ENCODE measurements at regions not wholly inside any gene's neighbourhood (a gene's known extent, or its start where the extent isn't known, plus 50 kb on each side); places are given as distances from the start of the nearest gene placed in this dataset.

DNA sequence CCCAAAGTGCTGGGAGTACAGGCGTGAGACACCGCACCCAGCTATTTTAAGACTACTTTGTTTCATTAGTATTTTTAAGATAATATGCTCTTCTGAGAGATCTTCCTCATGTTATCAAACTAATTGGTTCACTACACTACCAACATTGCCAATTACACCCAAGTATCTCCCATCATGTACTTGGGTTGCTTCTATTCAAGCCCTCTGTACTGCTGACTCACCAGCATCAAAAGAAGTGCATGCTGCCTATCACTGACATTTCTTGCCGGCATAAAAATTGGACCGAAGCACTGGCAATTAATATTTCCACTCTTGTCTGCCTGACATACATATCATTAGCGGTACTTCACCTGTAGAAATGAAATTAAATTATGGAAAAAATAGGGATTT lies 164.2 kb upstream of the NBEA start:
- no peak overlapping the region for H3K27ac ChIP-seq (ENCODE audit: low read length)
- no peaks in the 10 kb centered on the region for H3K36me3 ChIP-seq (ENCODE audit: insufficient read depth, low read depth, low read length)
- peaks cover 13% of the 10 kb centered on the region; the same call in 1 of the 2 replicates for H3K4me1 ChIP-seq (ENCODE audit: insufficient read depth, low read length)
- H3K9ac ChIP-seq (ENCODE audit: low read depth, low read length), result no peak overlapping the region
- no peaks in the 10 kb centered on the region for H3K27me3 ChIP-seq (ENCODE audit: insufficient read depth, low read length)
- H3K4me3 ChIP-seq (ENCODE audit: low read length), result no peak overlapping the region
- no peaks in the 10 kb centered on the region for H3K9me3 ChIP-seq (ENCODE audit: insufficient read depth, low read depth, low read length)

DNA sequence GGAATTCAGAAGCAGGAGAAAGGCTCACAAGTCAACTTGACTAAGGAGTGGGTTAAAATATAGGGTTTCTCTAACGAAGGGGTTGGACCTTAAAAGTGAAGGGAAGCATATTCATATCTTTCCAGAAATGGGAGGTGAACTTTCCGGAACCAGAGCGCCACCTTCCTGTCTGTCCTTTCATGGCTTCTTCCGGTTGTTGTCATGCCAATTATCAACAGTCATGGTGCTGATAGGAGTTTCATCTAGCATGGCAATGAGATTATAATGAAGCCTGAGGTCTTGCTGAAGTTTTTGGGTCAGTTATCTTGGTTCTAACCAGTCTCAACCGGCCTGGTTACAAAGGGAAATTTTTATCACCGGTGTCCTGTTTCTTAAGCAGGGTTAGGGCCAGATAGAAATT lies 162.9 kb upstream of the NBEA start:
- Histone ChIP-seq H3K9me3 (ENCODE audit: insufficient read depth, low read depth, low read length) (peaks cover 3% of the 10 kb centered on the region; the same call in 1 of the 2 replicates), H3K4me1 (ENCODE audit: insufficient read depth, low read length) (peaks cover 13% of the 10 kb centered on the region; the same call in 1 of the 2 replicates), H3K27ac (ENCODE audit: low read length) (no peak overlapping the region), H3K36me3 (ENCODE audit: insufficient read depth, low read depth, low read length) (no peaks in the 10 kb centered on the region), H3K4me3 (ENCODE audit: low read length) (no peak overlapping the region), H3K27me3 (ENCODE audit: insufficient read depth, low read length) (no peaks in the 10 kb centered on the region), H3K9ac (ENCODE audit: low read depth, low read length) (no peak overlapping the region)

DNA sequence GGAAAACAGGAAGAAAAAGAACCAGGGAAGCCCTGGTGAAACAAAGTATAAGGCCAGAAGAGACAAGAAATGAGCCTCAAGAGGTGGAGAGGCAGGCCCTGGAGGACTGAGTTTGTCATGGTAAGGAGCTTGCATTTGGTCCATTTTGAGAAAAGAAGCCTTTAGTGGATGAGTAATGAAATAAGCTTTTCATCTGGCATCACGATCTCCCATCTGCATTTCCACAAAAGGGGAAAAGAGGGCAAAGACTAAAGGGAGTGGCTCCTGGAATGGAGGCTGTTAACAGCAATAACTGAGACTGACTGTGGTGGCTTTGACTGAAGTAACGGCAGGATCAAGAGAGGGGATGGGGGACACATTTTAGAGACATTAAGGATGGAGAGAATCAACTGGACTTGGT lies 148.8 kb upstream of the NBEA start:
- no peak overlapping the region for H3K9ac ChIP-seq (ENCODE audit: low read depth, low read length)
- no peaks in the 10 kb centered on the region for H3K27me3 ChIP-seq (ENCODE audit: insufficient read depth, low read length)
- H3K9me3 ChIP-seq (ENCODE audit: insufficient read depth, low read depth, low read length), result peaks cover 7% of the 10 kb centered on the region; the same call in 1 of the 2 replicates
- H3K4me3 ChIP-seq (ENCODE audit: low read length), result no peak overlapping the region
- no peak overlapping the region for H3K27ac ChIP-seq (ENCODE audit: low read length)
- no peaks in the 10 kb centered on the region for H3K4me1 ChIP-seq (ENCODE audit: insufficient read depth, low read length)
- H3K36me3 ChIP-seq (ENCODE audit: insufficient read depth, low read depth, low read length), result no peaks in the 10 kb centered on the region

DNA sequence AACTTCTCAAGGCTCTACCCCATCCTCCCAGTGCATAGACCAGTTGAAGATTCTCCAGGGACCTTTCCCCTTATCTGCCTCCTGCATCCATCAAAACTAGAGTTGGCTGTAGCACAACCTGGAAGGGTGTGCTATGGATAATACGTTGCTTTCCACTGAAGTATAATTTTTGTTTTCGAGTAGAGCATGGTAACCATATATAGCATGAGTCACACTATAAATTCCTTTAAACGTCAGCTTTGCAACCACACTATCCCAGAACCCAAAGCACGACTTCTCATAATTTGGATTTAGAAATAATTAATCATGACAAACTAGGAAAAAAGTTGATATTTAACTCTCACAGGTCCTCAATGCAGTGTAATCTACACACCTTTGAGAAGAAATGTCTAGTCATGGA lies 138.3 kb upstream of the NBEA start:
- H3K36me3 ChIP-seq (ENCODE audit: insufficient read depth, low read depth, low read length), result no peaks in the 10 kb centered on the region
- no peak overlapping the region for H3K9ac ChIP-seq (ENCODE audit: low read depth, low read length)
- no peaks in the 10 kb centered on the region for H3K4me1 ChIP-seq (ENCODE audit: insufficient read depth, low read length)

DNA sequence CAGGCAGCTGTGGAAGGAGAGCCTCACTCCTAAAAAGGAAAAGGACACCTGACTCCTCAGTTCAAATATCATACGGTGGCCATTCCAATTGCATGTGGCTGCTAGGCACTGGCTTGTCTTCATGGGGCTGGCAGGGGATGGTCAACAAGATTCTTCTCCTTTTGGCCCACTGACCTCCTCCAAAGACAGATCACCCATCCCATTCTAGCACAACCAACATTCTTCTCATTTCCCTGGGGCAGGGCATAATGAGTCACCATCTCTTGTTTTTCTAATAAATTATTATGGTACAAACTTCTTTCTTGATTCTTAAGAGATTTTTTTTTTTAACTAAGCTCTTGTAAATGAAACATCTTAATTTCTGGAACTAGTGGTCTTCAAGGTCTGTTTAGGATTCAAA lies 136.7 kb upstream of the NBEA start:
- Histone ChIP-seq H3K36me3 (ENCODE audit: insufficient read depth, low read depth, low read length) (no peaks in the 10 kb centered on the region), H3K27ac (ENCODE audit: low read length) (no peak overlapping the region), H3K9me3 (ENCODE audit: insufficient read depth, low read depth, low read length) (no peaks in the 10 kb centered on the region), H3K4me3 (ENCODE audit: low read length) (no peak overlapping the region), H3K27me3 (ENCODE audit: insufficient read depth, low read length) (no peaks in the 10 kb centered on the region), H3K9ac (ENCODE audit: low read depth, low read length) (no peak overlapping the region), H3K4me1 (ENCODE audit: insufficient read depth, low read length) (no peaks in the 10 kb centered on the region)

More for the DNA sequence above, 138.3 kb upstream of the NBEA start:
- Histone ChIP-seq H3K4me3 (ENCODE audit: low read length) (no peak overlapping the region), H3K27me3 (ENCODE audit: insufficient read depth, low read length) (no peaks in the 10 kb centered on the region), H3K27ac (ENCODE audit: low read length) (no peak overlapping the region), H3K9me3 (ENCODE audit: insufficient read depth, low read depth, low read length) (no peaks in the 10 kb centered on the region)

DNA sequence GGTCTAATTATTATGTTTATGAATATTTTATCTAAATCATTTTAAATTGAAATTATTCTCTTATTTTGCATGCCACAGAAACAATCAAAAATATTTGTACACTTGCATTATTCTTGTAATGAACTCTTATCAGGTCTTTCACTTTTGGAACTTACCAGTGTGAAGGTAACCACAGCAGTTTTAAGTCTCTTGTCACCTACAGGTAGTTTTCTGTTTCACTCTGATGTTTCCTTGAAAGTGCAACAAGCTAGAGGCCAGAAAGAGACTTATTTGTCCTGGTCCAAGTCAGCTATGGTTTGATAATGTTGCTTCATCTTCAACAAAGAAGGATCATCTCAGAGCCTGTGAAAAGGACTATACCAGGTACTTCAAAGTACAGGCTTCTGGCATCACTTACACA lies 133.4 kb upstream of the NBEA start:
- H3K27ac ChIP-seq (ENCODE audit: low read length), result no peak overlapping the region
- H3K4me3 ChIP-seq (ENCODE audit: low read length), result no peak overlapping the region
- H3K9me3 ChIP-seq (ENCODE audit: insufficient read depth, low read depth, low read length), result peaks cover 18% of the 10 kb centered on the region; the same call in 1 of the 2 replicates
- no peaks in the 10 kb centered on the region for H3K4me1 ChIP-seq (ENCODE audit: insufficient read depth, low read length)
- H3K36me3 ChIP-seq (ENCODE audit: insufficient read depth, low read depth, low read length), result no peaks in the 10 kb centered on the region
- no peaks in the 10 kb centered on the region for H3K27me3 ChIP-seq (ENCODE audit: insufficient read depth, low read length)
- no peak overlapping the region for H3K9ac ChIP-seq (ENCODE audit: low read depth, low read length)

DNA sequence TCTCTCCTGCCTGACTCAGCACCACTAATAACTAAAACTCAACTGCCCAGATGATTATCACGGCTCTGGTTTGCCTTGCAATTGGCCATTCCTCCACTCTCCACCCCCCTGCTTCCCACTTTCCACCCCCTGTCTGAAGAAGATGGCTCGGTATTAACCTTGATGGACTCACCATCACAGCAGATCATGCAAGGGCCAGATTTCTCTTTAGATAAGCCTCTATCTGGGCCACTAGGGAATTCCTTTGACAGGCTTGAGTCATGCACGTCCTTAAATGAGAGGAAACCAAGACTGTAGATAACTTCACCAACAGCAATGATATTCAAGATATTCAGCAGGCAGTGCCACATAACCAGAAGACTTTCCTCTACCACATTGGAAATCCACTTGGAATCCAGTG lies 131.1 kb upstream of the NBEA start:
- Histone ChIP-seq H3K4me1 (ENCODE audit: insufficient read depth, low read length) (peaks cover 7% of the 10 kb centered on the region; the same call in 1 of the 2 replicates), H3K9ac (ENCODE audit: low read depth, low read length) (no peak overlapping the region), H3K27me3 (ENCODE audit: insufficient read depth, low read length) (no peaks in the 10 kb centered on the region), H3K4me3 (ENCODE audit: low read length) (no peak overlapping the region), H3K36me3 (ENCODE audit: insufficient read depth, low read depth, low read length) (no peaks in the 10 kb centered on the region), H3K27ac (ENCODE audit: low read length) (no peak overlapping the region), H3K9me3 (ENCODE audit: insufficient read depth, low read depth, low read length) (peaks cover 20% of the 10 kb centered on the region; the same call in 1 of the 2 replicates)

DNA sequence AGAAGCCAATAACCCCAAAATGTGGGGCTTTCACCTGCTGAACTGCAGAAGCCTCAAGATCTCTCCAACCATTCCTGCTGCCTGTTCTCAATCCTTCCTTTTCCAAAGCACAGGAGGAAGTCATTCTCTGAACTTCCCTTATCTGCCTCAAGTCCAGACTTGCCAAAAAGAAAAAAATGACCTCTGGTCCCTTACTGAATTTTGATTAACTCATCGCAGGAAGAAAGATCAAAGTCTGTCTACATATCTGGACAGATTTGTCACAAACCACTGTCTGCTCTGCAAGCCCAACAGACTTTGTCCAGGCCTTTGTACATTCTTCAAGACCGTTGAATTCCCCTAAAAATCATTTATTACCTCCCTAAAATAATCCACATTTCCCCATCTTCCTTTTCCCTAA lies 126.5 kb upstream of the NBEA start:
- H3K9me3 ChIP-seq (ENCODE audit: insufficient read depth, low read depth, low read length), result peaks cover 20% of the 10 kb centered on the region; the same call in 1 of the 2 replicates
- H3K27ac ChIP-seq (ENCODE audit: low read length), result peak overlapping the region; percentile 16
- no peaks in the 10 kb centered on the region for H3K36me3 ChIP-seq (ENCODE audit: insufficient read depth, low read depth, low read length)
- peak overlapping the region; percentile 29 for H3K4me3 ChIP-seq (ENCODE audit: low read length)
- H3K27me3 ChIP-seq (ENCODE audit: insufficient read depth, low read length), result no peaks in the 10 kb centered on the region
- peaks cover 25% of the 10 kb centered on the region for H3K4me1 ChIP-seq (ENCODE audit: insufficient read depth, low read length)
- H3K9ac ChIP-seq (ENCODE audit: low read depth, low read length), result peak overlapping the region; percentile 29; the same call in 1 of the 2 replicates

DNA sequence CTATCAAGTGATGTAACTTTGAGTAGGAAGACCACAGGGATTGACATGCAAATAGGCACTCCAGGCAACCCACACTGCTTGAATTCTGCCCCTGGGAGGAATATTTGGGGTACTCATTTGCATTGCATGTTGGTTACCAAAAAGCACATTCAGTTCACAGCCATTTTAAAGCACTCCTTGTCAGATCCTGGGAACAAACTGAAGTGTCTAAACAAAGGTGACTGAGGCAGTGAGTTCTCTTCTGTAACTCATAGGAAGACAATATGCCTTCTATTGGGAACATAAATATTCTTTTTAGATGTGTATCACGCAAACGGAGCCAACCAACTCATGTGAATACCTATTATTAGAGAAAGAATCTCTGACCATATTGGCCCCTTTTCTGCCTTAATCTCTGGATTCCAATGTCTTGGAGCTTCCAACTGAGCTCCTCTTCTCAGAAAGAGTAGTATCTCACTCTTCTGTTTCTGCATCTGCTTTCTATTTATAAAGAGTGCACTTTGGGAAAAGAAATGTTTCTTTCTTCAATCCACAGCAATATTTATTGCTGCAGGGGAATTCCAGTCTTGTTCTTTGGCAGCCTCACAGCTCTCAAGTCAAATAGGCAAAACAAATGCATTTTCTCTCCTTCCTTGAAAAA lies 125.7 kb upstream of the NBEA start:
- Histone ChIP-seq H3K27me3 (ENCODE audit: insufficient read depth, low read length) (no peaks in the 10 kb centered on the region), H3K9ac (ENCODE audit: low read depth, low read length) (peak overlapping the region; percentile 29; the same call in 1 of the 2 replicates), H3K27ac (ENCODE audit: low read length) (peak overlapping the region; percentile 16)

DNA sequence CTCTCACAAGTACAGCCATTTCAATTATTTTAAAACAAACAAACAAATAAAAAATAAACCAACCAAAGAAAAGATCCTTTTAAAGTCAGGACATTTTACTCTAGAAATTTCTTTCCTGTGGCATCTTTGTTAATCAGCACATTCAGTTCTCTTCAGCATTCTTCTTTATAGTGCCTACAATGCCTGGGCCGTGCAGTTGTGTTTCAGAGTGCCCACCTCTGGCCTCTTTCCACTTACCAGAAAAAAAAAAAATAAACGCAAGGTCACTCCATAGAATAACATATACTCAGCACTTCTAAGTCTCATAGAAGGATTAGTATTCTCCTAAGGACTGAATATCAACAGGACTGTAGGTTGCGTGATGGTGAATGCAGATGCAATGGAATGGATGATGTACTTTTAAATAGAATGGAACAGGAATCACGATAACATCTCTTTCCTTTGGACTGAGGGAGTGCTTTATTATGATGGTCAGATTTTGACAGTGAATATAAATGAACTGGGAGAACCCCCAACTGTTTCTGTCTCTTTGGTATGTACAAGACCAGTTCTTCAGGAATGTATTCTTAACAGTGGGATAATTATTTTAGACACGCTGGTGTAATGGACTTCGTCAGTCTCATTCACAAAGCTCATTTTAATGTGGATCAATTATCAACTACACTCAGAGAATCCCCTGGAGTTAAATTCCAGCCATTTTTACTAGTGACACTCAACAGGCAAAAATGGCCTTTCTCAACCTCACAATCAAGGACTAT lies 125.0 kb upstream of the NBEA start:
- peaks cover 25% of the 10 kb centered on the region for H3K4me1 ChIP-seq (ENCODE audit: insufficient read depth, low read length)
- H3K27ac ChIP-seq (ENCODE audit: low read length), result no peak overlapping the region
- no peaks in the 10 kb centered on the region for H3K36me3 ChIP-seq (ENCODE audit: insufficient read depth, low read depth, low read length)
- no peak overlapping the region; the same call in 1 of the 2 replicates for H3K9ac ChIP-seq (ENCODE audit: low read depth, low read length)
- H3K9me3 ChIP-seq (ENCODE audit: insufficient read depth, low read depth, low read length), result peaks cover 15% of the 10 kb centered on the region; the same call in 1 of the 2 replicates
- H3K4me3 ChIP-seq (ENCODE audit: low read length), result peak overlapping the region; percentile 1; the same call in 1 of the 2 replicates
- H3K27me3 ChIP-seq (ENCODE audit: insufficient read depth, low read length), result no peaks in the 10 kb centered on the region

More for the DNA sequence above, 125.7 kb upstream of the NBEA start:
- peak overlapping the region; percentile 29 for H3K4me3 ChIP-seq (ENCODE audit: low read length)
- peaks cover 25% of the 10 kb centered on the region for H3K4me1 ChIP-seq (ENCODE audit: insufficient read depth, low read length)
- H3K9me3 ChIP-seq (ENCODE audit: insufficient read depth, low read depth, low read length), result peaks cover 20% of the 10 kb centered on the region; the same call in 1 of the 2 replicates
- H3K36me3 ChIP-seq (ENCODE audit: insufficient read depth, low read depth, low read length), result no peaks in the 10 kb centered on the region

DNA sequence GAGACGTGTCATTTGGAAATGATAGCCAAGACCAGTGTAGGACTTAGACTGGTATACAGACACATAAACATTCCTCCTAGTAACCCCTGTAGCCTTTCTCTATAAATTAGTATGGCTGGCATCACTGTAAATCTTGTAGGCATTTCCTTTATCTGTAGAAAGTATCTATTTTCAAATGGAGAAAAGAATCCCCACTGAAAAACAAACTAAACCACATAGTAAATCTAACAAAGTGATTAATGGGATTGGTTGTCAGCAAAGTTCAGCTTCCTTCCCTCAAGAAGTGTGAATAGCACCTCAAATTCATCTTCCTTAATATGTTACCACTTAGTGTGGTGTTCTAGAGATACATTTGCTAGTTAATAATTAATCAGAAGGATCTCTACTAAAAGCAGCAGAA lies 119.4 kb upstream of the NBEA start:
- no peak overlapping the region for H3K4me3 ChIP-seq (ENCODE audit: low read length)
- H3K27ac ChIP-seq (ENCODE audit: low read length), result no peak overlapping the region
- H3K9ac ChIP-seq (ENCODE audit: low read depth, low read length), result no peak overlapping the region
- peaks cover 2% of the 10 kb centered on the region for H3K4me1 ChIP-seq (ENCODE audit: insufficient read depth, low read length)
- no peaks in the 10 kb centered on the region for H3K9me3 ChIP-seq (ENCODE audit: insufficient read depth, low read depth, low read length)
- H3K36me3 ChIP-seq (ENCODE audit: insufficient read depth, low read depth, low read length), result no peaks in the 10 kb centered on the region
- H3K27me3 ChIP-seq (ENCODE audit: insufficient read depth, low read length), result no peaks in the 10 kb centered on the region

DNA sequence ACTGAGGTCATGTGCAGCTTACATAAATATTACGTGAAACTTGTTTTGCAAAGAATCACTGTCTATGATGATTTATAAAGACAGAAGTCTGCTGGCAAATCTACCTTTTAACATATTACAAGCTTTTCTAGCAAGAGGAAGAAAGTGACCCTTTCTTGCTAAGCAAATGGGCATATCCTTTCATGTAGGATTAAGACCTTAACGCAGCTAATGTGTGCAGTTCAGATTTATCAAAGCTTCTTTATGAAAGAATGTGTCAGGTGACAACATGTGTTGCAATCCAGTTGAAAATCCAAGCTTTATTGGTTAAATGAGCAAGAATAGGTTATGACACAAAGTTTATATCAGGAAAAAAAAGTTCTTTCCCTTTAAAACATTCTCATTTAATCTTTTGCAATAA lies 115.6 kb upstream of the NBEA start:
- H3K9ac ChIP-seq (ENCODE audit: low read depth, low read length), result no peak overlapping the region
- H3K27ac ChIP-seq (ENCODE audit: low read length), result no peak overlapping the region
- H3K4me1 ChIP-seq (ENCODE audit: insufficient read depth, low read length), result no peaks in the 10 kb centered on the region
- H3K36me3 ChIP-seq (ENCODE audit: insufficient read depth, low read depth, low read length), result no peaks in the 10 kb centered on the region
- H3K9me3 ChIP-seq (ENCODE audit: insufficient read depth, low read depth, low read length), result no peaks in the 10 kb centered on the region
- H3K27me3 ChIP-seq (ENCODE audit: insufficient read depth, low read length), result no peaks in the 10 kb centered on the region
- no peak overlapping the region for H3K4me3 ChIP-seq (ENCODE audit: low read length)

All from iPS-20b (cell line).